Stimulated activated CD8-positive, alpha-beta memory T cell treated with anti-CD3 and anti-CD28 coated beads, Interleukin-2, amount 100 ng/mL, for 48 hours (primary cell): ENCODE measurements at regions not wholly inside any gene's neighbourhood (a gene's known extent, or its start where the extent isn't known, plus 50 kb on each side); places are given as distances from the start of the nearest gene placed in this dataset.
"Not testable (repeated sequence)": the region's sequence is repeated elsewhere in the genome, so short reads cannot be mapped to it uniquely, and the experiment has no call there.

Experiments
- DNase-seq, 2 donors: peaks; one replicate each; pipeline ENCODE4 v3.0.0-alpha.2; 2020; ENCODE audit warnings: low read depth in 2 of 2

DNA sequence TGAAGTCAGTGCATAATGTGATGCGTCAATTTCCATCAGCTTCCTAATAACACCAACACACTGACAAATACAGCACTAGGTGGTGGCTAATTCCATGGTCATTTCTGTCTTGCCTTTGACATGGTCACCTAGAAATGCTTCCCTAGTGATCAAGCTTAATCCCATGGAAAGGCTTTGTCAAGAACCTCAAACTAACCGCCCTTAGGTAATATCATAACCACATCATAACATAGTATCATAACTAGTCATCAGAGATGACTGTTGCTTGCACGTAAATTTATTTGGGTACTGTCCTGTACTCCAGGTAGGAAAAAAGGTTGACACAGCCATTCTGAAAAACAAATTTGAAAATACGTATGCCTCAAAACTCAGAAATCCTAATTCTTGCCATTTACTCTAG is 471.8 kb downstream of the IRS1 start:
- DNase-seq, result no peak

DNA sequence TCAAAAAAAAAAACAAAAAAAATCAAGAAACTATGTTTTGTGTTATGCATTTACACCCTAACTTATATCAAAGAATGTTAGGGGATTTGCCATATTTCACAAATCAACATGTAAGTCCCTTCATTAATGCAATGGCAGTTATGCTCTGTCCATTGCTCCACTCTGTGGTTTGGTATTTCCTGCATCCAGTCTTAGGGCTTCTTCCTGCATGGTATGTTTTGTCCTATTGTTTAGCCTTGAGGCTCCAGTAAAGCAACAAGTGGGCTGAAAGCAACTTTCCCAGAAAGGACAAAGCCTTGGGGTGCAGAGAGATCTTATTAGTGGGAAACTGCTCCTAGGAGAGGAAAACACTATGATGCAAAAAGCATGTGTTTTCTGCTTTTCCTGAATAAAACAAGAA is 474.1 kb downstream of the IRS1 start:
- no peak for DNase-seq

DNA sequence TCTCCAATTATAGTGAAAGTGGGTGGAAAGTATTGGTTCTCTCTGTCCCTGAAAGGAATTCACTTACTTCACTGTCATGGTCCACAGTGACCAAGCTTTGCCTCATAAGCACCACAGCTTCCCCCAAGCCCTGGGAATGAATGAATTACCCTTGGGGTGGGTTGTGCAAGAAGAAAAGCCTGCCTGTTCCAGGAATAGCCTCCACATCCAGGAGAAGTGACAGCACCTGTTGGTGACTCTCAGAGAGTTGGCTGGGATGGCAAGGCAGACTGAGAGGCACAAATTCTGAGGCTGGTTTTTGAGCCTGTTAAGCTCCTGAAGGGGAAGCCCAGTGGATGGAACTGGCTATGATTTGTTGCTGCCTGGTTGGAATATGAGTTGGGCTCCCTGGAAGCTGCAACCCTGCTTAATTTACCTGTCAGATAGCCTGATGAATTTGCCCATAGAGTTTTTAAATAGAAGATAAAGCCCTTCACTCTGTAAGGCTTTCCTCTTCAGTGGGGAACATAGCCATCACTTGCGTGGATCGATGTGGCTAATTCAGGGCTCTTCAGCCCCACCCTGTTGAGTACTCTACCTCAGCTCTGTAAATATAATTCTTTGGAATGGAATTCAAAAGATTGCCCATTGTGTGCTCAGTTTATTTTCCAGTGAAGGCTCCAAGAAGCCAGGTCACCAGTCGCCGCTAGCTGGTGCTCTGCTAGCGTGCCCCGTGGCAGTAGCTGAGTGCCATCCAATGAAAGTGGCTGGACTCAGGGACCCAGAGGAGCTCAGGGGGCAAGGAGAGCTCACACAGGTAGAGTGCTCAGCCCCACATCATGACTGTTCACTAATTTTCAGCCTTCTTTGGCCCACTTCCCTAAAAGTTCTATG is 479.3 kb downstream of the IRS1 start:
- no peak for DNase-seq

DNA sequence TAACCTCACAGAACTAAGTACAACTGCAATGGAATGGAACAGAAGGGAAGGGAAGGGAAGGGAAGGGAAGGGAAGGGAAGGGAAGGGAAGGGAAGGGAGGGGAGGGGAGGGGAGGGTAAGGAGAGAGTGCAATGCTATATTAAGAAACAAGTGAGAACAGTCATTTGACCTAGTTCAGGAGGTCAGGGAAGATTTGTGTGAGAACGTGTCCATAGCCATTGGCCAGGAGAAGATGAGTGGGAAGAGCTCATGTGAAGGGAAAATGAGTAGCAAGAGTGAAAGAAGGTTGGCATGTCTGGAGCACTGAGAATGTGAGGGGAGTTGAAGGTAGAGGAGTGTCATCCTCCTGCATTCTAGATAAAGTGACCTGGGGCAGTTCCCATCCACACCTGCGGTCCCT is 481.6 kb downstream of the IRS1 start:
- DNase-seq, result no peak

DNA sequence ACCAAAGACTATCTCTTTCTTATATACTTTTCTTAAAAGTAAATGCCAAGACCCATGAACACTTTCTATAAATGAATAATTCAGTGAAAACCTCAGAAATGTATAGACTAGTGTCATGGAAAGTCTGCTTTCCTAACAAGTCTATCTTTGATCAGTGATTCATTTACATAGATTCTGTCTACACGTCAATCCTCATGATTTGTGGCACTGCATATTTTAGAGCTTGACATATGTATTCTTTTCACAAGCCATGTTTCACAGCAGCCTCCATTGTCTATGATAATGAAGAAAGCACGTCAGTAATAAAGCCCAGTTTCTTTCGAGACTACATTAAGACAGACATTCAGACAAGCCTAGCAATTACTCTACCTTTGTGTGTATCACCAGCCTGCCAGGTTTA is 486.6 kb downstream of the IRS1 start:
- no peak for DNase-seq

GRCh38 chr2:226312155-226312554 is 487.5 kb downstream of the IRS1 start:
- no peak for DNase-seq

- DNase-seq, result no peak
Measured at GRCh38 chr2:226310146-226310545, 489.5 kb downstream of the IRS1 start.

DNA sequence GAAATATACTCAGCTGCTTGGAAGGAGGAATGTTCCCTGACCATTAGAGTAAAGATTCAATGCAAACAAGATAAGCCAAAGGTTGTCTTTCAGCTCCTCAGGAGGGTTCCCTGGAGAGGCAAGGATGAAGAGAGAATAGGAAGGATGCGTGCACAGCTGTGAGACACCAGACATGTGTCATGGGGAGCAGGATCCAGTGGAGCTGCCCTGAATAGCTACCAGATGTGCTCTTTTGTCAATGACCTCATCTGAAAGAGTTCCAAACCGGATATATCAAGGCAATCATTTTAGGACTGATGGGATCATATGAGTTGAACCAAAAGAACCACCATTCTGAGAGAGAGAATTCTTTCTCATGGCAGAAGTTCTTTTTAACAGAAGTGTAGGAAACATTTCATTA is 490.6 kb downstream of the IRS1 start:
- DNase-seq, result no peak

DNA sequence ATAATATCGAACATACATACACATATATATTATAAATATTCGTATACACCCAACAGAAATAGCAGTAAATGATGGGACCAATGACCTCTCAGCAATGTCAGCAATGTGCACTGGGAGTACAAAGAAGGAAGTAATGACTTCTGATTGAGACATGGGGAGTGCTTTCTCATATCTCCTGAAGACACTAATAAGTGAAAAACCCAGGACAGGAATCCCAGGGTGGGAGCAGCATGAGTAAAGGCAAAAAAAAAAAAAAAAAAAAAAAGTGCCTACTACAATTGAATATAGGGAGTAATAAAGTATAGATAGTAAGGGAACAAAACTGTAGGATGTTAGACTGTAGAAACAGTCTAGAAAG is 491.3 kb downstream of the IRS1 start:
- no peak for DNase-seq

GRCh38 chr2:226307487-226308322 is 491.9 kb downstream of the IRS1 start:
- DNase-seq, result no peak

GRCh38 chr2:226306969-226307368 is 492.7 kb downstream of the IRS1 start:
- DNase-seq, result no peak

DNA sequence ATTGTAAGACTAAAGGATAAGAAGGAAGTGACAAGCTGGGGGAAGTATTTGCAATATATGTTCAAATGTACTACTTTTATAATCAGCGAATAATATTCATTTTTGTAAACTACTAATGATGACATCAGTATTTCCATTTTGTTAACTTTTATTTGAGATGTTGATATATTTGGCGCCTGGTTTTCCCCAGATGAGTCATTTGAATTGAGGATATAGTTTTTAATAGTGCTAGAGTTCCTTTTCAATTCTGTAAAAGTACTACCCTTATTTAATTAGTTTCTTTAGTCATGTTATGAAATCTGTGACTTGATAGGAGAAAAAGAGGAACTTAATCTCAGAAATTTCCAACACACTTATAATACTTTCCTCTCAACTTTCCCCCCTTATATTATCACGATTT is 495.3 kb downstream of the IRS1 start:
- no peak for DNase-seq

GRCh38 chr2:226303707-226304106 is 495.9 kb downstream of the IRS1 start:
- DNase-seq, result no peak

- no peak for DNase-seq
Measured at GRCh38 chr2:226300196-226300886, 499.3 kb downstream of the IRS1 start.

DNA sequence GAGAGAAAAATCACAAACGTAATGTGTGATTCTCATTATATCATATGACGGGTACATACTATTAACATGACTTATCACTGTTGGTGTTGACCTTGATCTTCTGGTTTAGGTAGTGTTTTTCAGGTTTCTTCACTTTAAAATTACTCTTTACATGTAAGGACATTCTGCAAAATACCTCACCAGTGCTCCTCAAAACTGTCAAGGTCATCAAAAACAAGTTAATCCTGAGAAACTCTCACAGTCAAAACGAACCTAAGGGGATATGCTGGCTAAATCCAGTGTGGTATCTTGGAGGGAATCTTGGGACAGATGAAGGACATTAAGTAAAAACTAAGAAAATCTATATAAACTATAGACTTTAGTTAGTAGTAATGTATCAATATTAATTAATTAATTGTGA is 499.8 kb downstream of the IRS1 start:
- no peak for DNase-seq

- DNase-seq, result no peak
Measured at GRCh38 chr2:226295681-226296080, 503.9 kb downstream of the IRS1 start.

GRCh38 chr2:226295123-226295522 is 504.5 kb downstream of the IRS1 start:
- DNase-seq, result no peak

GRCh38 chr2:226291281-226291680 is 508.3 kb downstream of the IRS1 start:
- DNase-seq, result not testable (repeated sequence)

- no peak for DNase-seq
Measured at GRCh38 chr2:226286916-226287315, 512.7 kb downstream of the IRS1 start.

GRCh38 chr2:226283796-226284195 is 515.8 kb downstream of the IRS1 start:
- DNase-seq, result no peak

DNA sequence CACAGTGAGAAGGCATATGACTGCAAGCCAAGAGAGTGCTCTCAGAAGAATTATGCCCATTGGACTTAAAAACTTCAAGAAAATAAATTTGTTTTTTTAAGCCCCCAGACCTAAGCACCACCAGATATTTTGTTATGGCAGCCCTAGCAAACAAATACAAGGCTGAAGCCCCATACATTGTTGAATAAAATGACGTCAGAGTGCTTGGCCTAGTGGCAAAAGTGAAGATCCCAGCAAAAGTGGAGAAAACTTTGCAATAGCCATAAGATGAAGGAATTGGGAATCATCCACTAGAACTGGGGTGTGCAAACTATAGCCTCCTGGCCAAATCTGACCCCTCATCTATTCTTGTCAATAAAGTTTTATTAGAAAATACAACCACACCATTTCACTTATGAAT is 517.5 kb downstream of the IRS1 start:
- no peak for DNase-seq

DNA sequence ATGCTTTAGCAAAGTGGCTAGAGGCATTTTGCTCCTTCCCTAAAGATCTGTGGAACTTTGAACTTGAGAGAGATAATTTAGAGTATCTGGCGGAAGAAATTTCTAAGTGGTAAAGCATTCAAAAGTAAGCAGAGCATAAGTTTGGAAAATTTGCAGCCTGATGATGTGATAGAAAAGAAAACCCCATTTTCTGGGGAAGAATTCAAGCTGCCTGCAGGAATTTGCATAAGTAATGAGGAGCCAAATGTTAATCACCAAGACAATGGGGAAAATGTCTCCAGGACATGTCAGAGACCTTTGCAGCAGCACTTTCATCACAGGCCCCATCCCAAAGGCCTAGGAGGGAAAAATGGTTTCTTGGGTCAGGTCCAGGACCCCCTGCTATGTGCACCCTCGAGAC is 519.5 kb downstream of the IRS1 start:
- not testable (repeated sequence) for DNase-seq

- DNase-seq, result no peak
Measured at GRCh38 chr2:226275215-226275614, 524.4 kb downstream of the IRS1 start.
